Lung (tissue), 11 donors: ENCODE measurements at regions not wholly inside any gene's neighbourhood (a gene's known extent, or its start where the extent isn't known, plus 50 kb on each side); places are given as distances from the start of the nearest gene placed in this dataset.

Source experiments
- ATAC-seq: fragments of 200-7000 bp; cut with Tn5 transposase; one replicate; pipeline ENCODE4 v1.9.1; 2020; ENCODE audit warnings: moderate number of reproducible peaks; ENCODE audit not compliant: insufficient read depth, low FRiP score
- DNase-seq, 3 donors: peaks; one replicate each; pipeline ENCODE4 v3.0.0-alpha.2; 2013 to 2017
- H3K27ac ChIP-seq, 2 donors: one replicate each; pipeline ENCODE4 v1.5.1; 2013; ENCODE audit warnings: mild to moderate bottlenecking in 2 of 2, moderate library complexity in 2 of 2, control low read depth in 1 of 2, inconsistent platforms in 1 of 2, low read depth in 1 of 2, low read length in 1 of 2
- H3K27me3 ChIP-seq, 3 donors: one replicate each; pipeline ENCODE4 v1.5.1; 2013; ENCODE audit warnings: low read length in 2 of 3; ENCODE audit not compliant: control insufficient read depth in 3 of 3, insufficient read depth in 3 of 3
- H3K36me3 ChIP-seq, 4 donors: one replicate each; pipeline ENCODE4 v1.5.1; 2013; ENCODE audit warnings: low read length in 4 of 4, mild to moderate bottlenecking in 1 of 4, moderate library complexity in 1 of 4; ENCODE audit not compliant: control insufficient read depth in 4 of 4, insufficient read depth in 4 of 4
- H3K4me1 ChIP-seq, 5 donors: one replicate each; pipeline ENCODE4 v1.5.1; 2013; ENCODE audit warnings: low read length in 5 of 5, mild to moderate bottlenecking in 2 of 5, moderate library complexity in 1 of 5; ENCODE audit not compliant: control insufficient read depth in 5 of 5, insufficient read depth in 5 of 5
- H3K4me3 ChIP-seq: one replicate; pipeline ENCODE4 v1.5.1; 2013; ENCODE audit warnings: mild to moderate bottlenecking, control low read depth, moderate library complexity
- H3K9ac ChIP-seq, 2 donors: one replicate each; pipeline ENCODE4 v1.5.1; 2013; ENCODE audit warnings: low read length in 2 of 2, control low read depth in 1 of 2; ENCODE audit not compliant: insufficient read depth in 1 of 2
- H3K9me3 ChIP-seq, 4 donors: one replicate each; pipeline ENCODE4 v1.5.1; 2013; ENCODE audit warnings: low read length in 3 of 4, mild to moderate bottlenecking in 1 of 4, moderate library complexity in 1 of 4; ENCODE audit not compliant: control insufficient read depth in 4 of 4, insufficient read depth in 3 of 4
- WGBS, 2 donors: extraction: QIAGEN DNeasy Blood & Tissue Kit; methylation state at CpG; one replicate each; pipeline ENCODE4 v1.1.7; 2013; 5-methylcytosine and 5-hydroxymethylcytosine counted together
- TF ChIP-seq, protein P1 (sequence below): IDR thresholded peaks from 2 replicates; pipeline ENCODE4 v1.5.1; 2012; ENCODE audit warnings: mild to moderate bottlenecking; ENCODE audit errors: control extremely low read depth, extremely low read depth
- donor health status: control.
- donor health status: control.
- donor health status: Bipolar disorder and iron deficiency.
- donor health status: healthy.
- donor health status: DM: yes; HTN: yes; CAD: no.

- Histone ChIP-seq H3K4me1 (no peaks in the 10 kb centered on the region), H3K27ac (no peak overlapping the region), H3K4me3 (no peak overlapping the region), H3K36me3 (no peaks in the 10 kb centered on the region), H3K9me3 (no peaks in the 10 kb centered on the region), H3K27me3 (no peaks in the 10 kb centered on the region), H3K9ac (no peak overlapping the region)
- TF ChIP-seq, protein P1, sequence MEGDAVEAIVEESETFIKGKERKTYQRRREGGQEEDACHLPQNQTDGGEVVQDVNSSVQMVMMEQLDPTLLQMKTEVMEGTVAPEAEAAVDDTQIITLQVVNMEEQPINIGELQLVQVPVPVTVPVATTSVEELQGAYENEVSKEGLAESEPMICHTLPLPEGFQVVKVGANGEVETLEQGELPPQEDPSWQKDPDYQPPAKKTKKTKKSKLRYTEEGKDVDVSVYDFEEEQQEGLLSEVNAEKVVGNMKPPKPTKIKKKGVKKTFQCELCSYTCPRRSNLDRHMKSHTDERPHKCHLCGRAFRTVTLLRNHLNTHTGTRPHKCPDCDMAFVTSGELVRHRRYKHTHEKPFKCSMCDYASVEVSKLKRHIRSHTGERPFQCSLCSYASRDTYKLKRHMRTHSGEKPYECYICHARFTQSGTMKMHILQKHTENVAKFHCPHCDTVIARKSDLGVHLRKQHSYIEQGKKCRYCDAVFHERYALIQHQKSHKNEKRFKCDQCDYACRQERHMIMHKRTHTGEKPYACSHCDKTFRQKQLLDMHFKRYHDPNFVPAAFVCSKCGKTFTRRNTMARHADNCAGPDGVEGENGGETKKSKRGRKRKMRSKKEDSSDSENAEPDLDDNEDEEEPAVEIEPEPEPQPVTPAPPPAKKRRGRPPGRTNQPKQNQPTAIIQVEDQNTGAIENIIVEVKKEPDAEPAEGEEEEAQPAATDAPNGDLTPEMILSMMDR: no peak
- DNase-seq: no peak
- ATAC-seq: no peak
- 84 to 87% methylated on average over 2 of the region's 2 CpGs for WGBS, 2 donors
Measured at GRCh38 chr2:22336414-22336813, 1048.6 kb upstream of the KLHL29 start.

GRCh38 chr2:22340716-22341115, 1044.3 kb upstream of the KLHL29 start:
- Histone ChIP-seq H3K36me3 (no peaks in the 10 kb centered on the region), H3K4me3 (no peak overlapping the region), H3K9me3 (peaks cover 0 to 2% (median 0%) of the 10 kb centered on the region in 4 donors), H3K27me3 (no peaks in the 10 kb centered on the region), H3K4me1 (no peaks in the 10 kb centered on the region), H3K9ac (no peak overlapping the region), H3K27ac (no peak overlapping the region)
- 81 to 83% methylated on average over 2 of the region's 2 CpGs for whole genome bisulfite sequencing, 2 donors
- DNase-seq (no peak), ATAC-seq (no peak)
- TF ChIP-seq, protein P1: no peak

- Histone ChIP-seq H3K36me3 (no peaks in the 10 kb centered on the region), H3K4me3 (no peak overlapping the region), H3K27ac (no peak overlapping the region), H3K4me1 (no peaks in the 10 kb centered on the region), H3K9me3 (peaks cover 0 to 2% (median 0%) of the 10 kb centered on the region in 4 donors), H3K27me3 (no peaks in the 10 kb centered on the region), H3K9ac (no peak overlapping the region)
- TF ChIP-seq, protein P1: no peak
- no peak for DNase-seq
- ATAC-seq: no peak
- 75 to 85% methylated on average over 2 of the region's 2 CpGs for WGBS, 2 donors
Measured at GRCh38 chr2:22347306-22347705, 1037.7 kb upstream of the KLHL29 start.

DNA sequence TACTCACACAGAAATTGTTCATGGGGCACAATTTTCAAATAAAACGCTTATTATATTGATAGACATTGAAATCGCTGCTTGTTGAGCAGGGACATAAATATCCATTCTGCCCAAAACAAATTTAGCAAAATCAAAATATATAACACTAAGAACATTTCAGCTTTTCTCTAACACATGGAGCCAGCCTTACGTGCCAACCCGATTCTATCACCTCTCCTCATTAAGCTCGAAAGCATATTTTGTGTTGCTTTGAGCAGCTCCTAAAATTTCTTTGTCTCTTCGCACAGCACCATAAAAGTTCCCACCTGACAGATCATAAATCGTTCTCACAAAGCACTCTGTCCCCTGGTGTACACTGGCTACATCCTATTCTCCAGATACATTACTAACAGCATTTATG, 1034.4 kb upstream of the KLHL29 start:
- ATAC-seq: no peak
- Histone ChIP-seq H3K9ac (no peak overlapping the region), H3K9me3 (no peaks in the 10 kb centered on the region), H3K27ac (no peak overlapping the region), H3K36me3 (no peaks in the 10 kb centered on the region), H3K4me1 (no peaks in the 10 kb centered on the region), H3K27me3 (no peaks in the 10 kb centered on the region), H3K4me3 (no peak overlapping the region)
- WGBS, 2 donors: 84 to 85% methylated on average over 7 of the region's 7 CpGs
- TF ChIP-seq, protein P1: no peak
- peak in 1 of 3 donors; percentile 26 for DNase-seq
